Right lobe of liver (tissue), 4 donors: ENCODE measurements at regions not wholly inside any gene's neighbourhood (a gene's known extent, or its start where the extent isn't known, plus 50 kb on each side); places are given as distances from the start of the nearest gene placed in this dataset.

Experiments used
- CTCF ChIP-seq, 4 donors: fragments of 200-600 bp in 3 of 4; fragments of 450-650 bp in 1 of 4; IDR thresholded peaks; one replicate each; pipeline versions ENCODE4 v1.5.1 to v1.8.0; 2016 to 2022; ENCODE audit warnings: antibody characterized with exemption in 4 of 4, mild to moderate bottlenecking in 2 of 4
- POLR2A ChIP-seq: fragments of 450-650 bp; IDR thresholded peaks from one replicate; pipeline ENCODE4 v1.6.1; 2017; ENCODE audit warnings: antibody characterized with exemption, mild to moderate bottlenecking
- donor health status: DM: no; HTN: no; CAD: no.
- donor health status: DM: no; HTN: no; CAD: no.
- donor health status: DM: no; HTN: yes; CAD: no.

- TF ChIP-seq CTCF (IDR thresholded peaks at IDR 0.05), result no peak
- TF ChIP-seq POLR2A, result no peak
Measured at GRCh38 chr14:50008562-50008961, 107.8 kb downstream of the VCPKMT start.
